HG03103 (cell line): ENCODE measurements at regions not wholly inside any gene's neighbourhood (a gene's known extent, or its start where the extent isn't known, plus 50 kb on each side); places are given as distances from the start of the nearest gene placed in this dataset.
"Not testable (repeated sequence)": the region's sequence is repeated elsewhere in the genome, so short reads cannot be mapped to it uniquely, and the experiment has no call there.

Source experiments
- ATAC-seq: cut with Tn5 transposase; IDR thresholded peaks from one replicate; pipeline ENCODE4 v1.9.1; 2021; ENCODE audit warnings: low read depth; ENCODE audit not compliant: unreplicated experiment

DNA sequence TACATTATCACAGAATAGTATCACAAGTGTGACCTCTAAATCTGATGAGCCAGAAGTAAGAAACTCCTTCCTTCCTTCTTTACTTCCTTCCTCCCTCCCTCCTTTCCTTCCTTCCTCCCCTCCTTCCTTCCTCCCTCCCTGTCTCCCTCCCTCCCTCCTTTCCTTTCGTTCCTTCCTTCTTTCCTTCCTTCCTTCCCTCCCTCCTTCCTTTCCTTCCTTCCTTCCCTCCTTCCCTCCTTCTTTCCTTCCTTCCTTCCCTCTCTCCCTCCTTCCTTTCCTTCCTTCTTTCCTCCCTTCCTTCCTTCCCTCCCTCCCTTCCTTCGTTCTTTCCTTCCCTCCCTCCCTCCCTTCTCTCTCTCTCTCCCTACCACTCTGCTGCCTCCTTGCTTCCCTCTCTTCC, 359.2 kb downstream of the OSR1 start:
- no peak for ATAC-seq

DNA sequence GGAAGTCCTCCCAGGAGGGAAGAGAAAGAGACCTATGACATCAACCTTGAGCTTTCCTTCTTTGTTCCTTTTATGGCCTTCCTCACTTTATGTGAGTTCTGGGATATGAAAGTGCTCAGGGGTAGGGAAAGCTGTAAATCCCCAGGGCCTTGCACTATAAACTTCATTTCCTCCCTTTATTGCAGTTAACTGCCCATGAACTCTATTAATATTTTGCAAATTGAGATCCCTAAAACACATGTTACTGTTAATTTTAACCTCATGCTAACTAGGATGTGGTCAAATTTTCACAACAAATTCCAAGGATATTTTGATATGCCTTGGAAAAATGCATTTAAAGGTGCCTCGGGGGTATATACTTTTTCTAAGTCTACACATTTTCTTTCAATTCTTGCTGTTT, 359.9 kb downstream of the OSR1 start:
- ATAC-seq: no peak

DNA sequence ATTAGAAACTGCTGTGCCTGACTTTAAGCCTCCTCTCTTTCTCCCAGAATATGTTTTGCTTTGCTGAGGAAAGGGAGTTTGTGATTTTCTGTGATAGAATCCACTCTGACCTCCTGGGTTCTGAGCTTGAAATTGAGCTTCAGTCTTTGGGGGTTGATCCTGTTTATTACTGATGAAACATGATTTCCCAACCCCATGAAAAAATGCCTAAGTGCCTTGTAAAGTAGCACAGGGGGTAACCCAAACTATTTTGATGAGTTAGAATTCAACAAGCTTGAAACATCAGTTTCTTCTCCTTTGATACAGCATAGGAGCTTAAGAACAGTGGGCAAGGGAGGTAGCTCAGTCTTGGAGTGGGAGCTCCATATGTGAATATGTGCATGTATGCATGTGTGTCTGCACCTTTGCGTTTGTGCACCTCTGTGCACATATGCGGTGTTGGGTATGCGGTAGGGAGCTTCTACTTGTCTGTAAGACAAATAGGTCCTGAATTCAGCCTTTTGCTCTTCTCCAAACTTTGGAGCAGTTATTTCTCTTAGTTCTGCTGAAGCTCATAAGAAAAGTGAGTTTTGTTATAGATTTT, 364.6 kb downstream of the OSR1 start:
- ATAC-seq: no peak

DNA sequence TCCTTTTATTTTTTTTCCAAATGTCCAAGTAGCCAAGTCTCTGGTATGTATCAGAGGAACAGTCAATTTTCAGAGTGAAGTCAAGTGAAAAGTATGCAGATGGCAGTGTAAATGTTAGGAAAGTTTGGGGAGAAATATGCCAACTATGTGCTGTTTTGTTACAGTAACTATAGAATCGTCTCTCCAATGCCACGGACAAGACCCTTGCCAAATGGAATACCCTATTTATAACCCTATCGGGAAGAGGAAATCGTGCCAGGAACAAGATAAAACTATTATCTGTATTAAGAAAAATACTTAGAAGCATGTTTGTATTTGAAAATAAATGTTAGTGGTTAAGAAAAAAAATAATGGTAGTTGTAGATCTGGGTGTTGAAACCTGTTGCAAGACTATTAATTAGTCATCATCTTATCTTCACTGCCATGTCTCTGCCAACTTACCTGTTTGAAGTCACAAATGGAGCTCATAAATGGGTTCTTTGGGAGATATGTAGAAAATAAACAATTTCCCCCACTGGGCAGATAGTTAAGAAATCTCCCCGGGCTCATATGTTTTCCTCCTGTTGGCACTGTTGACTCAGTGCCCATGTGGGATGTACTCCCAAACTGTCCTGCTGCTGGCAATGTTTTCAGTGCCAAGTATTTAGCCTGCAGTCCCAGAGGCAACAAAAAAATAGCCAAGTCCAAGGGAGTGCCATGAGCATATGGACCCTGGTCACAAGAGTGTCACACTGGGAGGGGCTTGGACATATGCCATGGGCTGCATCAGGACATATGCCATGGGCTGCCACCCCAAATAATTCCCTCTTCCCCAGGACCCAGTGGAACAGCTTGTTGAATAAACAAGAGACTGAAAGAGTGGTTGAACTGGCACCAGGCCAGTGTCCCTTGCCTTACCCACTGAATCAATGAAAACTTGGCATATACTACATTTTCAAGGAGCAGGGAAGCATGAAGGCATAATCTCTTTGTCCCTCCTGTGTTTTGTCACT, 366.9 kb downstream of the OSR1 start:
- no peak for ATAC-seq

DNA sequence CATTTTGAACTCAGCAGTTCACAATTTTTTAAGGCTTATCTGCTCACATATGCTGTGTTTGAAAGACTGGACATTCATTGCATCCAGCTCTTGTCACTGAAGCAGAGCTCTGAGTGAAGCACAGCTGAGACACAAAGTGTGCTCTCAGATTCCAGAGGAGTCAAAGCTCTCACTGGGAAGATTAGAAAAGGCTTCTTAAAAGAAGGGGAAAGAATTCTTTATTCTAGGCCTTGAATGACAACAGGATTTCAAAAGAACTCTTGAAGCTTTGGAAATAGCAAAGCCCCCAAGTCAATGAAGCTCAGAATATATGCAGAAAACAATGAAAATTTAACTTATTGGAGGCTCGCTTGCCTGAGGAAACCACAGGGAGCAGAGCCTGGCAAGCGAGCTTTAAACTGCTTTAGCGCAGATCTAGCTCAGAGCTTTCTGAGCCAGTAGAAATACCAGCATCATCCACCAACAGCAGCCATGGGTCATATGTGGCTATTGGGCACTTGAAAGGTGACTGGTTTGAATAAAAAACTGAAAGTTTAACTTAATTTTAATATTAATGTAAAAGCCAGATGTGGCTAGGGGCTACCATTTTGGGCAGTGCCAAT, 369.7 kb downstream of the OSR1 start:
- no peak for ATAC-seq

DNA sequence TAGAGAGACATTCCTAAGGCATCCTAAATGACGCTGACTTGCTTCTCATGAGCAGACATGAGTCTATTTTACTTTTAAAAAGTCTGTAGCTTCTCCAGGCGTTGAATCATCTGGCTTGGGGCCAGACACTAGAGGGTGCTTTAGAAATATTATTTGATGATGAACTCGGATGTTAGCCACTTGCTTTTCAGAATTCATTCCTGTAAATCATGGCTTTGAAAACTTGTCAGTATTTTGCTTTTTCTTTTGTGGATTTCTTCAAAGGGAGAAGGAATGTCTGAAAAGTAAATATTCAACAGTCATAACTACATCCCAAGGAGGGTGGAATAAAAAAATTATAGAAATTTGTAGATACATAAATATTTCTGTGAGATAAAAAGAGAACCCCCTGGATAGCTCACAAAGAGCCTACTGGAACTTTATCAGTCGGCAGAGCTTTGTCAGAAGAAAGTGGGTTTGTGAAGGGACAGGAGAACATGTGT, 370.8 kb downstream of the OSR1 start:
- ATAC-seq: no peak

DNA sequence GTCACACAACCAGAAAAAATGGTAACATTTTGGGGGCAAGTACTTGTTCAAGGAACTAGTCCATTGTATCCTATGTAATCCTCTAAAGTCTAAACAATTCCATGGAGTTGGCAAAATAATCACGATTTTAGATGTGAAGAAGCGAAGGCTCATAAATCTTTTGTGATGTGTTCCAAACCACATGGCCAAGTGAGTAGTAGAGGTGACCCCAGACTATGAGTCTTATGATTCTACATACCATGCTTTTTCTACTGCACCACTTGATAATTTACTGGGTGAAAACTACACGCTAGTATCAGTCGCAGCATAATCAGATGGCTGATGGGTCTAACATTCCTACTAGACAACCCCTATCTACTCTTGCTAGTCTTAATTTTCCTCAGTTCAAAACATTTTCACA, 371.4 kb downstream of the OSR1 start:
- no peak for ATAC-seq

DNA sequence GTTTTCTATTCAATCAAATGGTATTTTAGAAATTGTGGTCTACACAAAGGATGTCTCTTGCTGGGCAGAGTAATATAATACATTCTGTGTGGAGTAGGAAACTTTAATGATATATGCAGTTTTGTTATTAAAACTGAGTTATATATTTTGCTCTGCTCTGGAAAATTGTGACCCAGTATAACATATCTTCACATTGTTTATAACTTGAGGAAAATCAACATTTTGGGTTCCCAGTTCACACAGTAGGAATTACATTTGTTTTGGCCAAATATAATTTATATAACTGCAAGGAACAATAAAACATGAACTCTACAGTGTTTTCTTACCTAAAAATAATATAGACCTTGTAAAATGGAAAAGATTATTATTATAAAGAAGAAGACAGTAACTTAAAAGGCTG, 372.4 kb downstream of the OSR1 start:
- no peak for ATAC-seq

DNA sequence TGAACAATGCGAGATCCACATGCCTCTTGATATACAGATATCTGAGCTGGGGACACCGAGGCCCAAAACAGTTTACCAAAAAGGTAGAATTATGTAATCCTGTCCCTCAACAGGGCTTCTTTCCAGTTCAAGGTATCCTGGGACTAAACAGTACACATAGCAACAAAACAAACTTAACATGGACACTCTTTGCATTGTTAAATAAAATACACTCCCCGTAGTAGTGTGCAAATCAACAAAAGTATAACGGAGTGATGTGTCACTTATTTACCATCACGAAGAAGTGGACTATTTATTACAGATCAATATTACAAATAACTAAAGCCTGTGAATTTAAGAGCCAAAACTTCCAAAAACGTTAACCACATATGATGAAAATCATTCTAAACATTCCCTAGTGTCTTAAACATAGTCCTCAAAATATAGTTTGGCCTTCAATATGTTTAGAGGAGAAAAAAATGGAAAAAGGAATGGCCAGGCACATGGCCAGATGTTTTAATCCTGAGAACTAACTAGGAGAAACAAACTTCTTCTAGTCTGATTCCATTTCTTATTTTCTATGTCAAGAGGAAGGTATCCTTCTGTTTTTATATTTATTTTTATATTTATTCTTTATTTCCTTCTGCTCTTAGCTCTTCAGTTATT, 377.5 kb downstream of the OSR1 start:
- no peak for ATAC-seq

DNA sequence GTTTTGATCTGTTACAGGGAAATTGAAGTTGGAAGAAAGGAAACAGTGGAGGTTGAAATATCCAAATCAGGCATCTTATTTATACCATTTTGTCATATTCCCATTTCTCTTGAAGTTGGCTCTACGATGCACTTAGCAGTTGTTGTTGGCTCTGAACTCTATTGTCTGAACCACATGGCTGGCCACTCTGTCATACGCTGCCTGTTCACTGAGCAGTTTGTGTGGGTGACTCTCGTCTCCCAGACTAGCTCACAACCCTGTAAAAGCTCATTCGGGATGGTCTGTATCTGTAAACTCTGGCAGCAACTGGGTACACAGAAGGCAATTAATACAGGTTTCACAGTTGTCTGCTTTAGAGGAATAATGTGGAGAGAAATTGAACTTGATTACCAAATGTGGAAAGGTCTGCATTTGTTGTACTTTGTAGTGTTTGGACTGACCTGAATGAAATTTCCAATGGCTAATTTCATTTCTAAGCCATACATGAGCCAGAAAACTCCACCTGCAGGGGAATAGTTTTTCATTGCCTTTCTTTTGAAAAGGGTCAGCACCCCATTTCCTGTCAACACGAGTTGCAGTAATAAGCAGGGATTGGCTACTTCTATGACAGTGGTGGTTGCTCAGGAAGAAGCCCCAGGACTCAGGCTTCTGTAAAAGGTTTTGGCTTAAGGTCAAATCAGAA, 378.2 kb downstream of the OSR1 start:
- ATAC-seq: no peak

DNA sequence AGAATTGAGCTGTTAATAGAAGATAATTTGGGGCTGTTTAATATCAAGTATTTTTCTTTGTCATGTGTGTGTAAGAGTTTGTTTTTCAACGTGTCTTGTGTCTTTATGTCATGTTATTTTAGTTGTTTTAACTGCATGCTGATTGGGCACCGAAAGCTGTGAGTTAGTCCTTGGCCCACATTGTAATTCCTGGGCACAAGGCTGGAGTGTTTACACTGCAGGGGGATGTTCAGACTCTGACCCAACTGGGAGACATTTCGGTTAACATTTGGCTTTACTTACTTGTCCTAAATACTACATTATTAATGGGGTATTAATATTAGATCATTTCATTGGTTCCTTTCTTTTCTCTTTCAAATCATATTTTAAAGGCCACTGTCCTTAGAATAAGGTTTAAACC, 381.0 kb downstream of the OSR1 start:
- no peak for ATAC-seq

DNA sequence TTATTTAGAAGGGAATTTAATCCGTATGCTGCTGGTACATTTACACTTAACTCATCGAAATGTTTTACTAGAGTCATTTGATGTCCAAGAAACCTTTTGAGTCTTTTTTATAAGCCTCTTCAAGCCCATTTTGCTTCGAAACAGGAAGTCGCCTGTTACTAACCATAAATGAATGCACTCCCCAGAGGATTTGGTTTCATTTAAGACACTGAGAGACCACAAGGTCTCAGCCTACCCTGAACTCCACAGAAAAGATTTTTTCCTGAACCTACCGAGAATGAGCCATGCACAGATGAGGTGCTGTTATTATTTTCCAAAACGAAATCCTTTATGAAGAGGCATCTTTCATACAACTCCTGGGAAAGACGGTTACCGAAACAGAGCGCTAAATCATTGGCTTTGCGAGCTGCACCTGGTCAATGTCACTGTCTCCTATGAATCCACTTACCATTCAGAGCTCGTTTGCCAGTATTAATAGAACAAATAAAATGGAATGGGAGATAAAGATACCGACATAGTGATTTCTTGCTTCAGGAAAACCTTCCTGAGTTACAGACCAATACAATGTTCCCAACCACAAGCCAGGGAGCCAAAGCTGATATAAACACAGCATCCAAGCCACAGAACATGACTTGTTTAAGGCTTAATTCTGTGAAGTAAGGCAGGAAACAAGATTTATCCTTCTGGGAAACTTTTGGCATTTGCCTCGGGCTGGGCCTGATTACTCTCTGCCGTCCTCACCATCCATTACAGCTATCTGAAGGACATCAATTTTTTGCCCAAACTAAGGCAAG, 382.1 kb downstream of the OSR1 start:
- ATAC-seq: peak; percentile 97

DNA sequence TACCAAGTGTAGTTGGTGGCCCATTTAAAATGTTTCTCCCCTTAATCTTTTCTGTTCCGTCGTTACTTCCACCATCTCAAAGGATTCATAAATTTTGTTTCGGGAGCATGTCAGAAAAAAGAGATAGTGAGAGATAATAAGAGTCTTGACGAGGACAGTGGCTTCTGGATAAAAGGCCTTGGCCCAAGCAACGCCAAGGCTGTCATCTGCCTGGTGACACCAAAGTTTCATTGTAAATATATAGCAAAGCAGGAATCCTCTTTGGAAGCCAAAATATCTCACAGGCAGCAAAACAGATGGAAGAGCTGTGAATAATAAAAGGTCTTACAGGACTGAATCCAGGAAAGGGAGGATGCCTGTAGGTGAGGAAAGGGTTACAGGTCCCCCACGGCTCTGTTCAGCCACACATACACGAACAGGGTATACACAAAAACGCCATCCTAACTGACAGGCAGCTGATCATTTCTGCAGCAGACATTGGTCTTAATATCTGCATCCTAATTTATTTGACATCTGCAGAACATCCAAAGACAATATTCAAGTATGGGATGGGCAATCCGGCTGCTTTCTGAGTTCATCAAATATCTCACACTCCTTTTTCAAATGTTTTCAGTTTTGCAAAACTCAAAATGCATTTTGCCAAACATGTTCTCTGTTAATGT, 382.8 kb downstream of the OSR1 start:
- ATAC-seq: peak; percentile 2

DNA sequence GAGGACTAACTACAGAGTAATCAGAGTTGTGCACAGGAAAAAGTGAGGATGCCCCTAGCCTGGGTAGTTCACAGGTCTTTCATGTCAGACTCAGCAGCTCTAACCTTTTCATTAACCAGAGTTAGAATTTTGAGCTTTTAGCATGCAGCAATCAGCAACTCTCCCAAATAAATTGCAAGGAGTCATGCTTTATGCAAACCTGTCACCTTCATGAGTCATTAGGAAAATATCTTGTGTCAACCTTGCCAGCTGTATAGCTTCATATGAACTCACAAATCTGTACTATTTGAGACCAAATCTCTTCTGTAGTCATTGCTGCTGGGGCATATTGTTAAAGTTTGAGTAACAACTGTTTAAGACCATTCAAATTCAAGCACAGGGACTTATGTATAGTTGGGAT, 382.3 kb upstream of the NT5C1B start:
- no peak for ATAC-seq

DNA sequence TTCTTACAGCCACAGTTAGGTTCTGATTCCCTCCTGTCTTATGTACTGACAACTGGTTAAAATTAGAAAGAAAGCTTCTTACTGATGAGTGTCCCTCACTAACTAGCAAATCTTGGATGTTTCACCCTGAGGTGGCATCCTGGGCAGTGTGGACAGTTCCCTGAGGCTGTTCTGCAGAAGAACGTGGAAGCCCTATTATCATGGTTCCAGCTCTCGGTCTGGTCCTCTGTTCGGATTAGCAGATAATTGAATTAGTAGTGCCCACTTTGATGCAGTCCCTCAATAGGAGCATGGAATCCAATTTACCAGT, 381.7 kb upstream of the NT5C1B start:
- no peak for ATAC-seq

DNA sequence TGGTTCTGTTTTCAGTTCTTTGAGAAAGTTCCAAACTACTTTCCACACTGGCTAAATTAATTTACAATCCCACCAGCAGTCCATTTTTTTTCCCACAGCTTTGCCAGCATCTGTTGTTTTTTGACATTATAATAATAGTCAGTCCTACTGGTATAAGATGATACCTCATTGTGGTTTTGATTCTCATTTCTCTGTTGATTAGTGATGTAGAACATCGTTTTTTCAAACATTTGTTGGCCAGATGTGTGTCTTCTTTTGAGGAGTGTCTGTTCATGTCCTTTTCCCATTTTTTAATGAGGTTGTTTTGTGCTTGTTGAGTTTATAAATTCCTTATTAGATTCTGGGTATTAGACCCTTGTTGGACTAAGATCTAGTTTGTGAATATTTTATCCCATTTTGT, 376.8 kb upstream of the NT5C1B start:
- ATAC-seq: no peak

DNA sequence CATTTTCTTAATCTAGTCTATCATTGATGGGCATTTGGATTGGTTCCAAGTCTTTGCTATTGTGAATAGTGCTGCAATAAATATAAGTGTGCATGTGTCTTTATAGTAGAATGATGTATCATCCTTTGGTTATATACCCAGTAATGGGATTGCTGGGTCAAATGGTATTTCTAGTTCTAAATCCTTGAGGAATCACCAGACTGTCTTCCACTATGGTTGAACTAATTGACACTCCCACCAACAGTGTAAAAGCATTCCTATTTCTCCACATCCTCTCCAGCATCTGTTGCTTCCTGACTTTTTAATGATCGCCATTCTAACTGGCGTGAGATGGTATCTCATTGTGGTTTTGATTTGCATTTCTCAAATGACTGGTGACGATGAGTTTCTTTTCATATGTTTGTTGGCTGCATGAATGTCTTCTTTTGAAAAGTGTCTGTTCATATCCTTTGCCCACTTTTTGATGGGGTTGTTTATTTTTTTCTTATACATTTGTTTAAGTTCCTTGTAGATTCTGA, 374.4 kb upstream of the NT5C1B start:
- ATAC-seq: not testable (repeated sequence)

DNA sequence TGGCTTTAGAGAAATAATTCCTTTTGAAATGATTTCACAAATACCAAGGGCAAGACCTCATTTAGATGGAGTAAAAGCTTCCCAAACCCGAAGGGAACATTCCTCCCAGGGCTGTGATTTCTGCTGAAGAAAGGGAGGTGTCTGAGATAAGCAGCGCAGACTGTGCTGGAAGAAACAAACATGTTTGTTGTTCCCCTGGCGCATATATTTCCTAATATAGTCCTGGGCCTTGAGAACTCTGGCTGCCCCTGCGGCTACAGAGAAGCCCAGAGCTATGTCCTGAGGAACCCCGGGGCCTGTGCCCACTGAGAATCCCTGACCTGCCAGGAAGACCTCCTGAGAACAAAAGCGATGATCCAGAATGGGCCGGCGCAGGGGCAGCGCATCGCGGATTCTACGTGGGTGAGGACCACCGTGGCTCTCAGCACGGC, 372.6 kb upstream of the NT5C1B start:
- ATAC-seq: no peak
